SK-N-SH (cell line): ENCODE measurements at regions not wholly inside any gene's neighbourhood (a gene's known extent, or its start where the extent isn't known, plus 50 kb on each side); places are given as distances from the start of the nearest gene placed in this dataset.

ENCODE experiments used
- CTCF ChIA-PET: fragments of 300-600, 350-600 bp; formaldehyde crosslinking; extraction: SDS; loops from one replicate; lab custom pipeline; 2021; lab: Yijun Ruan, JAX
- POLR2A ChIA-PET: fragments of 350-600 bp; sonication (Branson Sonifier 250); formaldehyde crosslinking; extraction: SDS; loops from one replicate; lab custom pipeline; 2020; ENCODE audit warnings: antibody characterized with exemption, inconsistent platforms; lab: Yijun Ruan, JAX
- DNase-seq: peaks from one replicate; pipeline ENCODE4 v3.0.0; 2012
- H2AFZ ChIP-seq: fragments of 200-600 bp; sonication (generic); 2 replicates; pipeline ENCODE4 v1.8.1; 2016; ENCODE audit warnings: antibody characterized with exemption, mild to moderate bottlenecking, low read depth
- H3F3A ChIP-seq: fragments of 200-600 bp; sonication (generic); replicated peaks from 2 replicates; pipeline ENCODE3; 2016; ENCODE audit warnings: antibody characterized with exemption, mild to moderate bottlenecking; ENCODE audit not compliant: insufficient read depth
- H3K27ac ChIP-seq, 2 experiments: fragments of 200-500 bp in 1 of 2; fragments of 200-600 bp in 1 of 2; sonication (Bioruptor generic) in 1 of 2; sonication (generic), shearing (Covaris generic) in 1 of 2; 2 replicates each; pipeline versions ENCODE4 v1.5.1 to v1.6.1; 2014 to 2016; ENCODE audit warnings: low read depth in 2 of 2, inconsistent platforms in 1 of 2, low read length in 1 of 2, mild to moderate bottlenecking in 1 of 2, mixed read lengths in 1 of 2
- H3K27me3 ChIP-seq: fragments of 200-600 bp; sonication (generic), shearing (Covaris generic); 2 replicates; pipeline ENCODE4 v1.6.1; 2016; ENCODE audit warnings: mixed run types; ENCODE audit not compliant: insufficient read depth
- H3K36me3 ChIP-seq, 2 experiments: fragments of 200-500 bp in 1 of 2; fragments of 200-600 bp in 1 of 2; sonication (Bioruptor generic) in 1 of 2; sonication (generic) in 1 of 2; replicated peaks in 1 of 2; 2 replicates each; pipeline versions ENCODE3 to v1.5.1; 2014 to 2016; ENCODE audit warnings: low read length in 1 of 2, mild to moderate bottlenecking in 1 of 2; ENCODE audit not compliant: insufficient read depth in 2 of 2, control insufficient read depth in 1 of 2
- H3K4me1 ChIP-seq, 2 experiments: fragments of 200-500 bp in 1 of 2; fragments of 200-600 bp in 1 of 2; sonication (Bioruptor generic) in 1 of 2; sonication (generic), shearing (Covaris generic) in 1 of 2; 2 replicates each; pipeline versions ENCODE4 v1.5.1 to v1.6.1; 2014 to 2016; ENCODE audit warnings: low read depth in 1 of 2, low read length in 1 of 2, mixed run types in 1 of 2; ENCODE audit not compliant: insufficient read depth in 2 of 2, control insufficient read depth in 1 of 2
- H3K4me2 ChIP-seq: fragments of 200-600 bp; sonication (generic), shearing (Covaris generic); 2 replicates; pipeline ENCODE4 v1.6.1; 2017; ENCODE audit warnings: mixed run types
- H3K4me3 ChIP-seq, 2 experiments: fragments of 200-500 bp in 1 of 2; fragments of 200-600 bp in 1 of 2; sonication (Bioruptor generic) in 1 of 2; sonication (generic), shearing (Covaris generic) in 1 of 2; 2 replicates each; pipeline versions ENCODE4 v1.5.1 to v1.8.1; 2014 to 2016; ENCODE audit warnings: low read depth in 2 of 2, inconsistent platforms in 1 of 2, low read length in 1 of 2, mild to moderate bottlenecking in 1 of 2, mixed read lengths in 1 of 2, moderate library complexity in 1 of 2
- H3K79me2 ChIP-seq: fragments of 200-600 bp; sonication (generic); 2 replicates; pipeline ENCODE4 v1.8.1; 2017; ENCODE audit warnings: mild to moderate bottlenecking; ENCODE audit not compliant: insufficient read depth
- H3K9ac ChIP-seq: fragments of 200-600 bp; sonication (generic); 2 replicates; pipeline ENCODE4 v1.6.1; 2017; ENCODE audit warnings: mixed run types
- H3K9me2 ChIP-seq: fragments of 200-600 bp; sonication (generic); 2 replicates; pipeline ENCODE4 v1.6.1; 2017; ENCODE audit warnings: mixed run types
- H3K9me3 ChIP-seq: fragments of 200-600 bp; sonication (generic); 2 replicates; pipeline ENCODE4 v1.6.1; 2017; ENCODE audit warnings: mixed run types, mild to moderate bottlenecking, moderate library complexity
- H4K20me1 ChIP-seq: fragments of 200-600 bp; sonication (generic); 2 replicates; pipeline ENCODE4 v1.6.1; 2017; ENCODE audit warnings: mild to moderate bottlenecking, mixed run types; ENCODE audit not compliant: insufficient read depth
- CHD2 ChIP-seq: fragments of 150-350 bp; IDR thresholded peaks from 2 replicates; pipeline ENCODE4 v1.6.1; 2018; ENCODE audit warnings: low read length; ENCODE audit not compliant: partially characterized antibody
- ELF1 ChIP-seq: IDR thresholded peaks from 2 replicates; pipeline ENCODE4 v1.4.0; 2012
- FOXJ3 ChIP-seq: sonication (generic); formaldehyde crosslinking; IDR thresholded peaks from 2 replicates; pipeline ENCODE4 v1.5.1; 2020; ENCODE audit warnings: mild to moderate bottlenecking, missing genetic modification reagents
- GATA2 ChIP-seq: sonication (generic); formaldehyde crosslinking; IDR thresholded peaks from 2 replicates; pipeline ENCODE4 v1.5.0; 2020; ENCODE audit warnings: mild to moderate bottlenecking, missing genetic modification reagents
- MEF2A ChIP-seq: IDR thresholded peaks from 2 replicates; pipeline ENCODE4 v1.4.0; 2012; ENCODE audit warnings: low read depth, borderline replicate concordance
- MXI1 ChIP-seq: IDR thresholded peaks from 2 replicates; pipeline ENCODE4 v1.6.1; 2012; ENCODE audit warnings: mild to moderate bottlenecking, low read depth, low read length, improper control_type of control experiment
- NFIC ChIP-seq: IDR thresholded peaks from 2 replicates; pipeline ENCODE4 v1.4.0; 2012; ENCODE audit warnings: borderline replicate concordance
- NRF1 ChIP-seq: IDR thresholded peaks from 2 replicates; pipeline ENCODE4 v1.6.1; 2012; ENCODE audit warnings: low read depth, mild to moderate bottlenecking, low read length
- POLR2AphosphoS5 ChIP-seq: IDR thresholded peaks from 2 replicates; pipeline ENCODE4 v1.6.1; 2012; ENCODE audit warnings: low read depth, low read length
- RFX5 ChIP-seq: IDR thresholded peaks from 2 replicates; pipeline ENCODE4 v1.6.1; 2012; ENCODE audit warnings: mild to moderate bottlenecking, improper control_type of control experiment, low read length
- RXRA ChIP-seq: IDR thresholded peaks from 2 replicates; pipeline ENCODE4 v1.4.0; 2012; ENCODE audit warnings: low read depth, mild to moderate bottlenecking, borderline replicate concordance
- SMC3 ChIP-seq: IDR thresholded peaks from 2 replicates; pipeline ENCODE4 v1.6.1; 2012; ENCODE audit warnings: low read depth, low read length, improper control_type of control experiment
- TEAD4 ChIP-seq: IDR thresholded peaks from 2 replicates; pipeline ENCODE4 v1.4.0; 2012; ENCODE audit warnings: mild to moderate bottlenecking, borderline replicate concordance; ENCODE audit not compliant: insufficient read depth
- USF2 ChIP-seq: fragments of 150-350 bp; IDR thresholded peaks from 2 replicates; pipeline ENCODE4 v1.6.1; 2017; ENCODE audit warnings: antibody characterized with exemption, low read length, low read depth, borderline replicate concordance
- WGBS: methylation state at CpG from one replicate; pipeline ENCODE4 v1.1.6; 2017; ENCODE audit warnings: low lambda C conversion rate; 5-methylcytosine and 5-hydroxymethylcytosine counted together

DNA sequence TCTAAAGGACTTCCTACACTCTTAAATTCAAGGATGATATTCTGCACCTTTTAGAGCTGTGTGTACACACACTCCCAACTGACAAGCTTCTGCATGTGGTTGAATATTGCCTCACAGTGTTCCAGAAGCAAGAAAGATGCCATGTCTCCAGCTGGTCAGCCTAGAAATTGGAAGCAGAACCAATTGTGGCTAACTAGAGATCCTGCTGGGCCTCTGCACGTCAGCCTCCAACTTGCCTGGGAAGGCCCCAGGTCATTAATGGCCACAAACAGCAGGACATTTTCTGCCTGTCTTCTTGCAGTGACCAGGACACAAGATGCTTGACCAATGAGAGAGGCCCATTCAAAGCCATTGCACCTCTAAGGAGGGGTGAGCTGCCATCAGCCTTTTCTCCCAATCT is 571.9 kb upstream of the BRINP1 start:
- 20% methylated on average over 1 of the region's 1 CpG for WGBS
- H3F3A ChIP-seq, result no peaks in the 10 kb centered on the region
- no peak overlapping the region for H3K9ac ChIP-seq
- ChIA-PET POLR2A (no interaction called here), CTCF (interaction anchor here (1.2 kb wide), 1 partner anchor 28 kb away, joined by 3 read pairs; no protein-coding TSS in a partner anchor)
- no peak for DNase-seq
- no peaks in the 10 kb centered on the region for H3K9me3 ChIP-seq
- H3K4me3 ChIP-seq, result no peak overlapping the region
- H2AFZ ChIP-seq, result no peak overlapping the region
- H3K36me3 ChIP-seq, result no peaks in the 10 kb centered on the region
- H3K79me2 ChIP-seq, result no peaks in the 10 kb centered on the region
- H3K9me2 ChIP-seq, result no peaks in the 10 kb centered on the region
- no peaks in the 10 kb centered on the region for H3K27me3 ChIP-seq
- H3K4me1 ChIP-seq, result no peaks in the 10 kb centered on the region; a peak in 1 of 4 replicates
- H3K27ac ChIP-seq, result no peak overlapping the region
- TF ChIP-seq ELF1 (no peak), FOXJ3 (CRISPR knock-in tag) (no peak), MXI1 (no peak), POLR2AphosphoS5 (no peak), CHD2 (no peak), TEAD4 (no peak), RXRA (no peak), GATA2 (no peak), SMC3 (no peak), RFX5 (no peak), MEF2A (no peak)
- H4K20me1 ChIP-seq, result no peaks in the 10 kb centered on the region
- H3K4me2 ChIP-seq, result no peak overlapping the region

- H3K4me2 ChIP-seq, result no peak overlapping the region
Measured at GRCh38 chr9:119938871-119939270, 569.6 kb upstream of the BRINP1 start.

DNA sequence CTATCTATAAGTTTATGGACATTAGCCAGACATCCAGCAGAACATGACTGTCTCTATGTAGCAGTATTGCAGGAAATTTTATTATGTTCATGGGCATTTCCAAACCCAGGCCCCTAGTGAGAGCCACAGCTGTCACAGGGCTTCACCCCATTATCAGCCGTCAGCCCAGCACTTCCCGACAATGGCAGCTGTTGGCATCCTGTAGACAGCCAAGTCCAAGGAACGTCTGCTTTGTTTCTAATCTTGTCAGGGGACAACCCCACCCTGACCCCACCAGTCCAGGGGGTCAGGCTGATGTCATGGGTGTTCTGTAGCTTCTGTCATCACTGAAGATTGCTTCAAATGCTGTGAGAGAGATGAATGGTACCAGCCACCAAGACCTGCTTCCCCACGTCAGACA is 565.3 kb upstream of the BRINP1 start:
- Histone ChIP-seq H3K27me3 (no peaks in the 10 kb centered on the region), H4K20me1 (no peaks in the 10 kb centered on the region), H3K4me1 (no peaks in the 10 kb centered on the region; a peak in 1 of 4 replicates), H3K4me3 (no peak overlapping the region), H2AFZ (no peak overlapping the region), H3K9me3 (no peaks in the 10 kb centered on the region), H3K9me2 (no peaks in the 10 kb centered on the region), H3K36me3 (no peaks in the 10 kb centered on the region), H3K79me2 (no peaks in the 10 kb centered on the region), H3K4me2 (no peak overlapping the region), H3F3A (no peaks in the 10 kb centered on the region), H3K9ac (no peak overlapping the region), H3K27ac (no peak overlapping the region)
- no peak for DNase-seq
- ChIA-PET POLR2A (no interaction called here), CTCF (interaction anchor here (0.6 kb wide), 1 partner anchor 241 kb away, joined by 3 read pairs; no protein-coding TSS in a partner anchor)
- 33% methylated on average over 4 of the region's 4 CpGs for WGBS
- TF ChIP-seq NRF1 (no peak), USF2 (no peak)

More at GRCh38 chr9:119938871-119939270, 569.6 kb upstream of the BRINP1 start:
- Histone ChIP-seq H4K20me1 (no peaks in the 10 kb centered on the region), H3K4me1 (no peaks in the 10 kb centered on the region; a peak in 1 of 4 replicates), H3K36me3 (no peaks in the 10 kb centered on the region), H3K9me2 (no peaks in the 10 kb centered on the region), H3F3A (no peaks in the 10 kb centered on the region), H3K4me3 (no peak overlapping the region), H3K27ac (no peak overlapping the region), H3K27me3 (no peaks in the 10 kb centered on the region), H3K79me2 (no peaks in the 10 kb centered on the region), H3K9ac (no peak overlapping the region), H3K9me3 (no peaks in the 10 kb centered on the region), H2AFZ (no peak overlapping the region)
- 21% methylated on average over 2 of the region's 2 CpGs for WGBS
- CTCF ChIA-PET, result no interaction called here
- DNase-seq, result no peak
- POLR2A ChIA-PET, result no interaction called here
- no peak for TF ChIP-seq NFIC
